GM18511 (cell line): ENCODE measurements at regions not wholly inside any gene's neighbourhood (a gene's known extent, or its start where the extent isn't known, plus 50 kb on each side); places are given as distances from the start of the nearest gene placed in this dataset.
A peak's percentile ranks its signal among the peaks of the same experiment; 100 is the strongest.

Experiments
- ATAC-seq: cut with Tn5 transposase; IDR thresholded peaks from one replicate; pipeline ENCODE4 v1.9.1; 2021; ENCODE audit warnings: mild to moderate bottlenecking, moderate library complexity; ENCODE audit not compliant: unreplicated experiment

GRCh38 chr5:89283728-89284493 lies 400.9 kb upstream of the MEF2C start:
- no peak for ATAC-seq

- peak; percentile 45 for ATAC-seq
Observed at GRCh38 chr5:89282554-89283510, 399.8 kb upstream of the MEF2C start.

GRCh38 chr5:89281766-89282553 lies 399.0 kb upstream of the MEF2C start:
- peak; percentile 7 for ATAC-seq

- no peak for ATAC-seq
Observed at GRCh38 chr5:89281211-89281610, 398.2 kb upstream of the MEF2C start.

GRCh38 chr5:89280103-89281037 lies 397.4 kb upstream of the MEF2C start:
- ATAC-seq, result no peak

DNA sequence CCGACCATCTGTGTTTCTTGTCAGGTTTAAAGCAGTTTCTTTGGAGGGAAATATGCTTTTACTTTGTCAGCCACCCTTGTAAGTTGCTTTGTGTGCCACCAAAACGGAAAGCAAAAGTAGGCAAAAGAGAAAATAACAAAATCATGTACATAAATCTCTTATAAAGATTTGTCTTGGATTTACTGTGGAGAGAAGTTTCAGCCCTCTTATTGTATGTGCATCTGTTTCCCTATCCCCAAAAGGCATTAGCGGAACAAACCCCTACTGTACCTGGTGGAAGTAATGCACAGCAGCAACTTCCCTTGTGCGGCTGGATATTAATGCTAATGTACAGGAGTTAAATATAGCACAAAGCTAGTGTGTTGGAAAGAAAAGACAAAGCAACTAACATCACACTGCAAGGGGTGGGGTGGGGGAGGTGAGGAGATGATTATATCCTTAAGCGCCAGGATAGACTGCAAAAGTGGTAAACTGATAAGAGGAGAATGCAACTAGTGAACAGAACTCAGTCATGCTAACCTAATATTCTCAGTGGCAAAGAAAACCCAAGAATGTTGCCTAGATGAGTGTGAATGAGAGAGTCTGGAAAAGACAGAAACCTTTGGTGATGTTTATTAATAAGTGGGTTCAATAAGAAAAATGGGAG lies 396.5 kb upstream of the MEF2C start:
- no peak for ATAC-seq

DNA sequence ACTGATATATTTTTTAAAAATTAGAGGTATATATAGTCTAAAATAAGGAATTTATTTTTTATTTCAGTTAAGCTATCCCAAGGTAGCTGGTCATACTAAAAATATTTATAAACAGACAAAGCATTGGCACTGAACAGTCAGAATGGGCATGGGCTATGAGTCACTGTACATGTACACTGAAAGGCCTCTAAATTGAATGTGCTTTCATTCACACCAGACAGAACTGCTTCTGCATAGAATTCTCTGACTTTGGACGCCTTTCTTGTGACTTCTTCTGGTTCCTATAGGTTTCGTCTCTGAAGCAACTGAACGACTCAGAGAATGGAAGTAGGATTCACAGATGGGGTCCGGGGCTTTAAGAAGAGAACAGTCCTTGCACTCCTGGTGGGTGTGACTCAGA lies 394.8 kb upstream of the MEF2C start:
- ATAC-seq, result no peak

DNA sequence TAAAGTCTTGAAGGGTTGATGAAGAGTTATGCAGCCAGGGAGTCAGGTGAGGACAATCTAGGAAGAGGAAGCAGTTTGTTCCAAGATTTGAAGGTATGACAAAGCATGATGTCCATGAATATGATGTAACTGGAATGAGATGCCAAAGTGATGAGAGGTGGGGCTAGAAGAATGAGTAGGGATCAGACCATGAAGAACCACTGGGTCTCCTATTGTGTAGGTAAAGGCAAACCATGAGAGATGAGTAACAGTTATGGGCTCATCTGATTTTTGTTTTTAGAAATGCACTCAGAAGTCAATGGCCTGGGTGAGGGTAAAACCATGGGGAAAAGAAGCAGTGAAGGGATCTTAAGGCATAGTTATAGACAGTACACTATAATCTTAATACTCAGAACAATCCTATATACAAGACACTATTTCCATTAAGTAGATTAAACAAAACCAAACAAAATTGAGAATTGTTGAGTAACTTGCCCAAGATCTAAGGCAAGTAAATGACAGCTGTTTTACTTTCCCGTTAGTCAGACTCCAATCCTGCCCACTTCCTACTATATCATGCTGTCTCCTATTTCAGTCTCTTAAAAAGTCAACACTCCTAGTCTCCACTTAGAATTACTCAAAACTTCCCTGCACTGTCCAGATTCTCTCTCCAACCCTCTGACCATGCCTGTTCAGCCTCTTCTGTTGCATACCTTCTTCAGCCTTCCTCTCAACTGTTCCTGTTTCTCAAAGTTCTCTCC lies 393.8 kb upstream of the MEF2C start:
- ATAC-seq, result no peak

DNA sequence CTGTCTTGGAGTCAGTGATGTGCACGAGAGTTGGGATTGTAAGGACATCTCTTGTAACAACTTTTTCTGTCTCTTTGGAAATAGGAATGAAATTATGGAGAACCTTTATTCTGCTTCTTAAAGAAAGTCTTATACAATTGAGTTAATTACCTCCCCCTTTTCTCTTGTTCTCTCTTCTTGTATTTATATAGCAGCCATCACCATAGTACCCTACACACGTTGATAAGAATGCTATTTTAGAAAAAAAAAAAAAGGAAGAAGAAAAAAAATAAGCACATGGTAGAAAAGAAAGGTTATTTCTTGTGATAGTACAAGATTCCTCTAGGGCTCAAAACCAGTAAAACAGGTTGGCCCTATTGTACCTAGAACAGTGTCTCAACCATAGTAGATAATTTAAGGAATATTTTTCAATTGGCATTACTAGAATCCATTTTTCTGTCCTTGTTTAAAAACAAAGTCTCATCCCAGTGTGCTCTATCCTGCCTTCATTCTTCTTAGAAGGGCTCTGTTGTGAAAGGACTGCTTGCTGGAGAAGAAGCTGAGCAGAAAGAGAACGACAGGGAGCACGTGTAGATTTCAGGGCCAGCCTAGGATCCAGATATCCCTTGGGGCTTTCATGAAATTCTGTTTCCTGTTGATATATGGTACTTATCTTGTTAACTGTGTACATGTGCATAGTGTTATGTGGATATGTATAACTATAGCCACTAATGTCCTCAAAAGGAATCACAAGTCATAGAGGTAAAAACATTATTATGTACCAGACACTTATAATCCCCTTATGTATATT lies 392.3 kb upstream of the MEF2C start:
- no peak for ATAC-seq

- no peak for ATAC-seq
Observed at GRCh38 chr5:89273289-89273688, 390.3 kb upstream of the MEF2C start.

- peak; percentile 2 for ATAC-seq
Observed at GRCh38 chr5:89270901-89271300, 387.9 kb upstream of the MEF2C start.

GRCh38 chr5:89269721-89270120 lies 386.7 kb upstream of the MEF2C start:
- ATAC-seq, result no peak

GRCh38 chr5:89268460-89268859 lies 385.5 kb upstream of the MEF2C start:
- ATAC-seq, result peak; percentile 29

- no peak for ATAC-seq
Observed at GRCh38 chr5:89267788-89268187, 384.8 kb upstream of the MEF2C start.

DNA sequence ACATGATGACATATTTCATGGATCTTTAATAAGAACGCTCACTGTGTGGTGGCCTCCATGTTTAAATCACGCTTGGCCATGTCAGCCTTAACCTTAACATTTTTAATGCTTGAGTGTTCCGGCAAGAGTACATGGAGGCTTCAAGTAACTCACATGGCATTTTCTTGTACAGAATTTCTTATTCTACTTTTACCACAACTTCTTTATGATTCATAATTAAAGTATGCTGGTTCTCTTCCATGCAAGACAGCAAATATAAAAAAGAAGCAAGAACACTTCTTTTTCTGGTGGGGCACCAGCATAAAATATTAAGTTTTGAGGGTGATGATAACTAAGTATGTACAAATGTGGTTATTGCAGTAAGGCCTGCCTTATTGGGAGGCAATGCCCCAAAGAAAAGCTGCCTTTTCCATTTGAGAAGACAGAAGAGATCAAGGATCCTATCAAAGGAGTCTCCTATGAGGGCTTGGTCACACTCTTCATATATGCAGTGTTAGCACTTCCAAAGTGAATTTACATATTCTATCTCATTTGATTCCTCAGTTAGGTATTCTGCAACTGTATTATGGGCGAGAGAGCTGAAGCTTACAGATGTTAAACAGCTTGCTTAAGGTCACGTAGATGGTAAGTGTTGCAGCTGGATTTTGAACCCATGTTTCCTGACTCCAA lies 382.7 kb upstream of the MEF2C start:
- no peak for ATAC-seq

GRCh38 chr5:89263846-89264245 lies 380.9 kb upstream of the MEF2C start:
- no peak for ATAC-seq

- no peak for ATAC-seq
Observed at GRCh38 chr5:89262030-89262429, 379.0 kb upstream of the MEF2C start.

- ATAC-seq, result no peak
Observed at GRCh38 chr5:89260254-89260653, 377.3 kb upstream of the MEF2C start.
